Right hindlimb (tissue), 1 donor: ENCODE measurements at regions not wholly inside any gene's neighbourhood (a gene's known extent, or its start where the extent isn't known, plus 50 kb on each side); places are given as distances from the start of the nearest gene placed in this dataset.

Source experiments
- DNase-seq: peaks from one replicate; pipeline ENCODE4 v3.0.0-alpha.2; 2018

DNA sequence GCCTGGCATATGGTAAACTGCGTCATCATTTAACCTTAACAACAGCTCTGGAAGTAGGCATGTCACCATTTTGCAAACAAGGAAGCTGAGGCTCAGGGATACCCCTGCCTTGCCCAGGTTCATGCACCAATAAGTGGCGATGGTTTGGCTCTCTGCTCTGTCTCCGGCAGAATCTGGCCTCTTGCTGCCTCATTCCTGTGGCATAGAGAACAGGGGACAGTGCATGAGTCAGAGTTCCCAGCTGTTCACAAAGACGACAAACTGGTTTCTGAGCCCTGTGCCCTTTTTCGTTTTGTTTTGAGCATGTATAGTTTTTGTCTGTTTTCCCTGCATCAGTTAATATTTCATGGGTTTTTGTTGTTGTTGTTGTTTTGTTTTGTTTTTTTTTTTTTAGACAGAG, 236.8 kb downstream of the OPA1 start:
- DNase-seq: peak; percentile 41

GRCh38 chr3:193830791-193831191, 237.8 kb downstream of the OPA1 start:
- DNase-seq: peak; percentile 7

DNA sequence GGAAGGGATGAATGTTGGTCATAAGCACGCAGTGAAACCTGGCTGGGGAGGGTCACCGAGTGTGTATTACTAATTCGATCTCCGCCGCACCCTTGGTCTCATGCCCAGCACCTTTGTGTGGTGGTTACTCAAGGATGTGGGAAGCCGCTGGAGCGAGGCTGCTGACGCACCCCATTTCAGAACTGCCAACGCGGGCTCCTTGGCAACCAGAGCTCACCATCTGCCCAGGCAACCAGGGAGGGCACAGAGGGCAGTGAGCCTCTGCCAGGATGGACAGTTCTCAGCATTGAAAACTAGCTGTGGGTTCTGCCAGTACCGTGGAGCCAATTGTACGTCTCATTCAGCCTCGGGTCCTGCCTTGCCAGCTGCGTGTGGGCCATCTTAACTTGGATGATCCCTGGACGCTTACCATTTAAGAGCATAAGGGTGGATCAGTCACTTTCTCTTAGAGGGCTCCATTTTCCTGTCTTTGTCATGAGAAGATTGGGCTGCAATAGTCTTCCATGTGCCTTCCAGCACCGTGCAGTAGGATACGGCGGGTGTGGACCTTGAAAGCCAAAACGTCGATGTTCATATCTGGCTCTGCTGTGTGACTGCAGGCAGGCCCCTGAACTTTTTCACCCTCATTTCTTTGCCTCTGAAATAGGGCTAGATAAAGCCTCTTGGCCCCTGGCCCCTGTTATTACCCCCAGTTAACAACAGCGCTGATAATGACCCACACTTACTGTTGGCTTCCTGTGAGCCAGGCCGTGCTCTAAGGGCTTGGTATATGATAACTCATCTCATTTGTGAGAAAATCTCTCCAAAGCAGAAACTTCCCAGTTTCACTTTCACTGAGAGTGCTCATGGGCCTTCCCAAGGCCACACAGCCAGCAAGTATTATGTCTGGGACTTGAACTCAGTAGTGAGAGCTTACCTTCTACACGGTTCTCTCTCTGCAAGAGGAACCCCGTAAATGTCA, 238.8 kb downstream of the OPA1 start:
- DNase-seq: peak; percentile 25

- DNase-seq: peak; percentile 13
Measured at GRCh38 chr3:193832833-193833413, 239.9 kb downstream of the OPA1 start.

DNA sequence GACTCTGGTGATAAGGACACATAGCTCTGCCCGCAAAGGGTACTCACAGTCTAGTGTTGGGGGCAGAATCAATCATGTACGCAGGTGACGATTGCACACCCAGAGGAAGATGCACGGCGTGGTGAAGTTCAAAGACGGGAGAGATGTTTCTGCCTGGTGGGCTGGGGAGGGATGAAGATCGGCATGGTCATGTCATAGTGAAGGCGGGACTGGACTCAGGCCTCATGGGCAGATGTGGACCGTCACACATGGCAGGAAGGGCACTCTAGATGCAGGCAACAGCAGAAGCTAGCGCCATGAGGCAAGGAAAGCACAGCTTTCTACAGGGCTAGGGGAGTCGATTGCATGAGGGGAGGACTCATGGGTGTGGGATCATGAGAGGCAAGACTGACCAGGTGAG, 240.6 kb downstream of the OPA1 start:
- DNase-seq: peak; percentile 7

DNA sequence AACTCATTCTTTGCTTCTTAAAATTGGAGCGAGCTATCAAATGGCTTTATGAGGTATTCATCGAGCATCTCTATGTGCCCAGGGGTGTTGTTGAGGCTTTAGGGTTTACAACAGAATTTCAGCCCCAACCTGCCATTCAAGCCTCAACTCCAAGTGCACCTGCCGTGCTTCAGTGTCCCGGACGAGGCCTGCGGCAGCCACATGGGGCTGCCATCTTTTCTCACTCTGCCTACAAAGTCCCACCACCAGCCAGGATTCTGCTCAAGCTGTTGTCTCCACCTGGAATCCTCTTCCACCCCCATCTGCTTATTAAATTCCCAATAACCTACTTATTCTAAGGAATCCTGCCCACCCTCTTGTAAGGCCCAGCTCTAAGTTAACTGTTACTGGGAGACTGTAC, 242.4 kb downstream of the OPA1 start:
- DNase-seq: no peak

DNA sequence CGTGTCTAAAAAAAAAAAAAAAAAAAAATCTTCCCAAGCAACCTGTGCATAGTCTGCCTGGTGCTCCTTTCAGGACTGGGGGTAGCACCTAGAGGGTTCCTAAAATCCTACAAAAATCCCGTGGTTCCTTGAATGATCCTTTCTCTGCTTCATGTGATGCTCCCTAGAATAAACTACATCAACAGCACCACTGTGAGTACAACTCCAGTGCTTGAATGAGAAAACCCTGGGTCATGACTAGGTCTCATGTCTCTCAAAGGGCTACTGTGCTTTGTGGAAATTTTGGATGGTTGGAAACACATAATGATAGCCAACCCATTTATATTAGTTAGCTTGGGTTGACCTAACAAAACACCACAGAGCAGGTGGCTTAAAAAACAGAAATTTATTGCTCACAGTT, 243.5 kb downstream of the OPA1 start:
- no peak for DNase-seq

DNA sequence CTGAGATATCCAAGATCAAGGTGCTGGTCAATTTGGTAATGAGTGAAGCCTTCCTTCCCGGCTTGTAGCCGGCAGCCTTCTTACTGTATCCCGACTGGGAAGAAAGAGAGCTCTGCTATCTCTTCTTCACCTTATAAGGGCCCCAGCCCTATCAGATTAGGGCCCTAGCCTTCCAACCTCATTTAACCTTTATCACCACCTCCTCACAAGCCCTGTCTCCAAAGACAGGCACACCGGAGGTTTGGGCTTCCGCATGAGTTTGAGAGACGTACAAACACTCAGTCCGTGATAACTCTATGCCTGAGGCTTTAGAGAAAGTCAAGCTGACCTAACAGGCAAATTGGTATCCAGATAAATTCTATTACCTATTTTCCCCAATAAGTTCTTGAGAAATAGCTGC, 243.9 kb downstream of the OPA1 start:
- no peak for DNase-seq

- no peak for DNase-seq
Measured at GRCh38 chr3:193837347-193837827, 244.4 kb downstream of the OPA1 start.

- no peak for DNase-seq
Measured at GRCh38 chr3:193840111-193840641, 247.2 kb downstream of the OPA1 start.

DNA sequence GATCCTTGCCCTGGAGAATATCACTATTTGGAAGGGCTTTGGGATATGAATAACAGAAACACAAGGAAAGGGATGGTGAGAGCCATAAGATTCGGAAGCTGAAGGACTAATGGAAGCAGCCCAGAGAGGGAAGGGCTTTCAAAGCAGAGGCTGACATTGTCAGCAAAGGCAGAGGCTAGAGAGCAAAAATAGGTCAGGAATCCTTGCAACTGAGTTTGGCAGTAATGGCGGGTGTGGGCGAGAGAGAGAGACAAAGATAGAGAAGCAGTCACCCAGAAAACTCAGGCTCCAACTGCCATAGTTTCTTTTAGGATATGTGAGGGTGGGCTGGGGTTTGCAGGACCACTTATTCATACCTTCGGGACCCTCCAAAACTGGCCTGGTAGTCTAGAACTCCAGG, 248.6 kb downstream of the OPA1 start:
- DNase-seq: no peak

- DNase-seq: no peak
Measured at GRCh38 chr3:193842029-193842798, 249.2 kb downstream of the OPA1 start.

- no peak for DNase-seq
Measured at GRCh38 chr3:193842832-193843473, 249.9 kb downstream of the OPA1 start.

- no peak for DNase-seq
Measured at GRCh38 chr3:193843474-193844301, 250.7 kb downstream of the OPA1 start.

- DNase-seq: no peak
Measured at GRCh38 chr3:193844472-193844871, 251.5 kb downstream of the OPA1 start.

- DNase-seq: no peak
Measured at GRCh38 chr3:193845144-193845543, 252.1 kb downstream of the OPA1 start.

DNA sequence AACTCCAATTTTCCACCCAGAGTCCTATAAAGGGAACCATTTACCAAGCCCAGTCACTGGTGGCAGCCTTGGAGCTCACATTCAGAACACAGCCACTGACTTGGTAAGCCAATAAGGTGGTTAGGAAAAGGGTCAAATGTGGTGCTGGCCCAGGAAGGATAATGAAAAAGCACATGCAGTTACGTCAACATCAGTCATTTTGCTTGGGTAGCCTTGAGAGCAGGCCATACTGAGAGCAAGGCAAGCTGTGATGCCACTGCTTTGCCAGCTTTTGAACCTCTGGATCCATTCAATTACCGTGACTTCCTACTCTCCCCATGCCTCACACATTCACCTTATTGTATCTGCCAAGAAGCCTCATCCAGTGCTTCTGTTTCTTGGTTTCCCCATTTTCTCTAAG, 253.6 kb downstream of the OPA1 start:
- no peak for DNase-seq

DNA sequence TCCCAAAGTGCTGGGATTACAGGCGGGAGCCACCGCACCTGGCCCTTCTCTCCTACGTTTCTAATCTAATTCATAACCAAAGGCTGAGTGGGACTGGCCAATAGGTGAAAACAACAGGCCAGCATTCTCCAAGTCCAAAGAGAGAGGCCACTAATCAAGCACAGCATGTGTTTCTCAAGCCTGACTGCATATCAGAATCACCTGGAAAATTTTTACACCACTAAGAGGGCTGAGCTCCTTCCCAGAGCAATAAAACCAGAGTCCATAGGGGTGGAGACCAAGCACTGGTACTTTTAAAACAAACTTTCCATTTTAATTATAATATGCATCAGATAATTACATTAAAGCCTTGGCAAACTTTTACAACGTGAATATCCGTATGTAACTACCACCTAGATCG, 254.4 kb downstream of the OPA1 start:
- no peak for DNase-seq

GRCh38 chr3:193848547-193848946, 255.5 kb downstream of the OPA1 start:
- DNase-seq: no peak

GRCh38 chr3:193850084-193850619, 257.1 kb downstream of the OPA1 start:
- no peak for DNase-seq

DNA sequence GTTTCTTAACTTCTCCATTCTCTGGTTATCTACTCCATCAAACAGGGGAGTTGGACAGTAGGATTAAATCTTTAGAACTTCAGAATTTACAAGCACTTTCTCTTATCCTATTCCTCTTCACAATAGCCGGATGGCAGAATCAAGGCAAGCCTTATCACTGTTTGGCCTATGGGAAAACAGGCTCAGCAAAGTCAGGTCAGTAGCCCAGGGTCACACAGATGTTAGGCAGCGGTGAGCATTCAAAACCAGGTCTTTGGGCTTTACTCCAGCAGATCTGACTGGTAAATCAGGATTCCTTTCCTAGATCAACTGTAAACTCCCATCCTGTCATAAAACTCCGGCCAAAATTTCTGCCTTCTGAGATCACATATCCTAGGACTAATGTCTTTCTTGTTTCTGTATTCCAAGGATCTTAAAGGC, 258.4 kb downstream of the OPA1 start:
- DNase-seq: no peak
